T-cell (primary cell): ENCODE measurements at regions not wholly inside any gene's neighbourhood (a gene's known extent, or its start where the extent isn't known, plus 50 kb on each side); places are given as distances from the start of the nearest gene placed in this dataset.

Experiments used
- ATAC-seq, 4 experiments: fragments of 200-7000 bp in 3 of 4; fragments of 150-1000 bp in 1 of 4; cut with Tn5 transposase; replicated peaks in 1 of 4; 1 replicate in 3 of 4; 2 replicates in 1 of 4; pipeline ENCODE4 v1.10.0; 2021; ENCODE audit warnings: moderate library complexity in 3 of 4, mild to moderate bottlenecking in 2 of 4, moderate number of reproducible peaks in 1 of 4
- CTCF ChIA-PET, 2 donors: fragments of 300-600 bp; sonication (Branson Sonifier 250); formaldehyde crosslinking; loops; one replicate each; lab custom pipeline; 2022; ENCODE audit warnings: antibody characterized with exemption in 2 of 2; lab: Charles Lee
- POLR2A ChIA-PET, 2 donors: fragments of 300-600 bp; sonication (Branson Sonifier 250); formaldehyde crosslinking; loops; one replicate each; lab custom pipeline; 2022; ENCODE audit warnings: antibody characterized with exemption in 2 of 2; lab: Charles Lee
- DNase-seq, 35 experiments: peaks; one replicate each; pipeline versions ENCODE4 v3.0.0 to v3.0.0-alpha.2; 2013 to 2023
- H3K27ac ChIP-seq: one replicate; pipeline ENCODE4 v1.5.1; 2013; ENCODE audit warnings: low read length
- H3K27me3 ChIP-seq, 2 experiments: replicated peaks in 1 of 2; 1 replicate in 1 of 2; 2 replicates in 1 of 2; pipeline versions ENCODE4 v1.6.1 to v1.7.0; 2013; ENCODE audit warnings: low read length in 1 of 2, mixed read lengths in 1 of 2; ENCODE audit not compliant: control insufficient read depth in 2 of 2, insufficient read depth in 2 of 2; ENCODE audit errors: extremely low read depth in 1 of 2
- H3K36me3 ChIP-seq, 2 donors: 1 replicate in 1 of 2; 2 replicates in 1 of 2; pipeline versions ENCODE4 v1.6.1 to v1.7.0; 2013; ENCODE audit warnings: low read length in 1 of 2; ENCODE audit not compliant: control insufficient read depth in 2 of 2, insufficient read depth in 1 of 2; ENCODE audit errors: extremely low read depth in 1 of 2
- H3K4me1 ChIP-seq, 2 experiments: 1 replicate in 1 of 2; 2 replicates in 1 of 2; pipeline versions ENCODE4 v1.6.1 to v1.7.0; 2013; ENCODE audit warnings: low read length in 2 of 2, mixed read lengths in 1 of 2; ENCODE audit not compliant: insufficient read depth in 2 of 2, control insufficient read depth in 1 of 2; ENCODE audit errors: extremely low read depth in 1 of 2
- H3K4me3 ChIP-seq, 2 donors: 1 replicate in 1 of 2; 2 replicates in 1 of 2; pipeline versions ENCODE4 v1.5.1 to v1.7.0; 2013; ENCODE audit warnings: mild to moderate bottlenecking in 2 of 2, low read length in 1 of 2, moderate library complexity in 1 of 2; ENCODE audit not compliant: control insufficient read depth in 1 of 2; ENCODE audit errors: extremely low read depth in 1 of 2
- H3K9me3 ChIP-seq: 2 replicates; pipeline ENCODE4 v1.7.0; 2013
- H3K27ac Mint-ChIP-seq, 2 donors: one replicate each; pipeline ENCODE4 v1.8.0; 2020 to 2021; ENCODE audit warnings: mild to moderate bottlenecking in 2 of 2, mixed read lengths in 2 of 2
- H3K27me3 Mint-ChIP-seq, 2 donors: one replicate each; pipeline ENCODE4 v1.8.0; 2021 to 2022; ENCODE audit warnings: mixed read lengths in 2 of 2
- H3K36me3 Mint-ChIP-seq: one replicate; pipeline ENCODE4 v1.8.0; 2021; ENCODE audit warnings: mixed read lengths
- H3K4me1 Mint-ChIP-seq, 3 donors: one replicate each; pipeline ENCODE4 v1.8.0; 2020 to 2022; ENCODE audit warnings: mixed read lengths in 3 of 3, mild to moderate bottlenecking in 1 of 3
- H3K4me3 Mint-ChIP-seq, 3 donors: one replicate each; pipeline ENCODE4 v1.8.0; 2020 to 2022; ENCODE audit warnings: mild to moderate bottlenecking in 3 of 3, mixed read lengths in 3 of 3, moderate library complexity in 3 of 3
- H3K9me3 Mint-ChIP-seq, 3 donors: one replicate each; pipeline ENCODE4 v1.8.0; 2020 to 2022; ENCODE audit warnings: mixed read lengths in 3 of 3
- WGBS: methylation state at CpG from one replicate; pipeline ENCODE4 v1.1.5; 2013; ENCODE audit warnings: missing lambda C conversion rate; ENCODE audit not compliant: insufficient coverage; 5-methylcytosine and 5-hydroxymethylcytosine counted together

- H3K36me3 Mint-ChIP-seq: no peaks in the 10 kb centered on the region
- peaks cover 2 to 4% (median 3%) of the 10 kb centered on the region in 3 donors for H3K9me3 Mint-ChIP-seq
- no peak overlapping the region for H3K4me3 Mint-ChIP-seq
- H3K27me3 ChIP-seq: no peaks in the 10 kb centered on the region
- no peak overlapping the region for H3K27ac Mint-ChIP-seq
- H3K9me3 ChIP-seq: no peaks in the 10 kb centered on the region
- H3K4me3 ChIP-seq: no peak overlapping the region
- WGBS: no CpG with 5 or more reads among the region's 2 CpGs
- POLR2A ChIA-PET: no interaction called here
- H3K27me3 Mint-ChIP-seq: no peaks in the 10 kb centered on the region
- H3K27ac ChIP-seq: no peak overlapping the region
- no peak for ATAC-seq
- no peaks in the 10 kb centered on the region for H3K36me3 ChIP-seq
- DNase-seq: no peak
- CTCF ChIA-PET: no interaction called here
- H3K4me1 Mint-ChIP-seq: no peaks in the 10 kb centered on the region
- H3K4me1 ChIP-seq: no peaks in the 10 kb centered on the region
These were observed 715.4 kb upstream of the HS3ST1 start for GRCh38 chr4:12144051-12144450.

GRCh38 chr4:12140864-12141263 lies 712.2 kb upstream of the HS3ST1 start:
- CTCF ChIA-PET: no interaction called here
- H3K4me3 ChIP-seq: no peak overlapping the region
- H3K27ac ChIP-seq: no peak overlapping the region
- Mint-ChIP-seq H3K4me3 (no peak overlapping the region), H3K27me3 (no peaks in the 10 kb centered on the region), H3K4me1 (no peaks in the 10 kb centered on the region), H3K9me3 (peaks cover 5 to 16% (median 9%) of the 10 kb centered on the region in 3 donors), H3K27ac (no peak overlapping the region), H3K36me3 (no peaks in the 10 kb centered on the region)
- POLR2A ChIA-PET: interaction anchor here in 1 of 2 donors (0.6 kb wide), 1 partner anchor 793 kb away, joined by 3 read pairs; no protein-coding TSS in a partner anchor
- ATAC-seq: no peak
- no peaks in the 10 kb centered on the region for H3K4me1 ChIP-seq
- H3K27me3 ChIP-seq: no peaks in the 10 kb centered on the region
- DNase-seq: no peak
- H3K9me3 ChIP-seq: no peaks in the 10 kb centered on the region
- H3K36me3 ChIP-seq: no peaks in the 10 kb centered on the region

GRCh38 chr4:12139296-12139695 lies 710.6 kb upstream of the HS3ST1 start:
- Histone ChIP-seq H3K4me3 (no peak overlapping the region), H3K27me3 (no peaks in the 10 kb centered on the region), H3K36me3 (no peaks in the 10 kb centered on the region), H3K9me3 (no peaks in the 10 kb centered on the region), H3K4me1 (no peaks in the 10 kb centered on the region), H3K27ac (no peak overlapping the region)
- Mint-ChIP-seq H3K27ac (no peak overlapping the region), H3K36me3 (no peaks in the 10 kb centered on the region), H3K27me3 (no peaks in the 10 kb centered on the region), H3K4me1 (no peaks in the 10 kb centered on the region), H3K9me3 (peaks cover 5 to 17% (median 13%) of the 10 kb centered on the region in 3 donors), H3K4me3 (no peak overlapping the region)
- ATAC-seq (no peak), DNase-seq (no peak)
- ChIA-PET POLR2A (no interaction called here), CTCF (no interaction called here)
- WGBS: no CpG with 5 or more reads among the region's 3 CpGs

- Histone ChIP-seq H3K27me3 (no peaks in the 10 kb centered on the region), H3K36me3 (no peaks in the 10 kb centered on the region), H3K9me3 (peaks cover under 1% of the 10 kb centered on the region), H3K4me1 (no peaks in the 10 kb centered on the region), H3K27ac (no peak overlapping the region), H3K4me3 (no peak overlapping the region)
- H3K9me3 Mint-ChIP-seq: peaks cover 11 to 17% (median 16%) of the 10 kb centered on the region in 3 donors
- CTCF ChIA-PET: no interaction called here
- DNase-seq (no peak), ATAC-seq (no peak)
- no peaks in the 10 kb centered on the region for H3K4me1 Mint-ChIP-seq
- H3K27ac Mint-ChIP-seq: no peak overlapping the region
- no peaks in the 10 kb centered on the region for H3K36me3 Mint-ChIP-seq
- no peaks in the 10 kb centered on the region for H3K27me3 Mint-ChIP-seq
- 67% methylated on average over 1 of the region's 1 CpG for WGBS
- POLR2A ChIA-PET: no interaction called here
- H3K4me3 Mint-ChIP-seq: no peak overlapping the region
These were observed 709.8 kb upstream of the HS3ST1 start for GRCh38 chr4:12138488-12138887.

- Histone ChIP-seq H3K4me3 (no peak overlapping the region), H3K4me1 (no peaks in the 10 kb centered on the region), H3K27me3 (no peaks in the 10 kb centered on the region), H3K27ac (no peak overlapping the region), H3K36me3 (no peaks in the 10 kb centered on the region), H3K9me3 (peaks cover 4% of the 10 kb centered on the region)
- no peak overlapping the region for H3K4me3 Mint-ChIP-seq
- DNase-seq (no peak), ATAC-seq (no peak)
- ChIA-PET CTCF (no interaction called here), POLR2A (no interaction called here)
- no CpG with 5 or more reads among the region's 2 CpGs for WGBS
- no peaks in the 10 kb centered on the region for H3K27me3 Mint-ChIP-seq
- H3K27ac Mint-ChIP-seq: no peak overlapping the region
- H3K9me3 Mint-ChIP-seq: peaks cover 15 to 23% (median 17%) of the 10 kb centered on the region in 3 donors
- H3K4me1 Mint-ChIP-seq: no peaks in the 10 kb centered on the region
- H3K36me3 Mint-ChIP-seq: no peaks in the 10 kb centered on the region
These were observed 708.9 kb upstream of the HS3ST1 start for GRCh38 chr4:12137575-12137974.

GRCh38 chr4:12126474-12126873 lies 697.8 kb upstream of the HS3ST1 start:
- no CpG with 5 or more reads among the region's 2 CpGs for WGBS
- Histone ChIP-seq H3K4me3 (no peak overlapping the region), H3K4me1 (no peaks in the 10 kb centered on the region), H3K27ac (no peak overlapping the region), H3K36me3 (no peaks in the 10 kb centered on the region), H3K9me3 (no peaks in the 10 kb centered on the region), H3K27me3 (no peaks in the 10 kb centered on the region)
- Mint-ChIP-seq H3K4me1 (no peaks in the 10 kb centered on the region), H3K36me3 (no peaks in the 10 kb centered on the region), H3K4me3 (no peak overlapping the region), H3K27ac (no peak overlapping the region), H3K27me3 (no peaks in the 10 kb centered on the region), H3K9me3 (peaks cover 3 to 17% (median 12%) of the 10 kb centered on the region in 3 donors)
- no peak for ATAC-seq
- no peak for DNase-seq
- CTCF ChIA-PET: no interaction called here
- POLR2A ChIA-PET: no interaction called here

- Histone ChIP-seq H3K9me3 (no peaks in the 10 kb centered on the region), H3K36me3 (no peaks in the 10 kb centered on the region), H3K4me1 (no peaks in the 10 kb centered on the region), H3K27ac (no peak overlapping the region), H3K4me3 (no peak overlapping the region), H3K27me3 (no peaks in the 10 kb centered on the region)
- ATAC-seq: no peak
- WGBS: no CpG with 5 or more reads among the region's 1 CpG
- POLR2A ChIA-PET: no interaction called here
- peaks cover 4 to 12% (median 9%) of the 10 kb centered on the region in 3 donors for H3K9me3 Mint-ChIP-seq
- H3K27me3 Mint-ChIP-seq: no peaks in the 10 kb centered on the region
- no peaks in the 10 kb centered on the region for H3K4me1 Mint-ChIP-seq
- H3K36me3 Mint-ChIP-seq: no peaks in the 10 kb centered on the region
- no peak overlapping the region for H3K27ac Mint-ChIP-seq
- no peak for DNase-seq
- CTCF ChIA-PET: no interaction called here
- no peak overlapping the region for H3K4me3 Mint-ChIP-seq
These were observed 695.4 kb upstream of the HS3ST1 start for GRCh38 chr4:12124138-12124537.
